Right hindlimb (tissue), 1 donor: ENCODE measurements at regions not wholly inside any gene's neighbourhood (a gene's known extent, or its start where the extent isn't known, plus 50 kb on each side); places are given as distances from the start of the nearest gene placed in this dataset.
"Not testable (repeated sequence)": the region's sequence is repeated elsewhere in the genome, so short reads cannot be mapped to it uniquely, and the experiment has no call there.

ENCODE experiments used
- DNase-seq: peaks from one replicate; pipeline ENCODE4 v3.0.0-alpha.2; 2018

GRCh38 chr2:176774766-176775451 lies 437.7 kb upstream of the HNRNPA3 start:
- DNase-seq: no peak

- DNase-seq: no peak
Observed at GRCh38 chr2:176777262-176777661, 435.3 kb upstream of the HNRNPA3 start.

GRCh38 chr2:176779917-176780316 lies 432.7 kb upstream of the HNRNPA3 start:
- no peak for DNase-seq

GRCh38 chr2:176780348-176780747 lies 432.2 kb upstream of the HNRNPA3 start:
- DNase-seq: no peak

GRCh38 chr2:176781570-176782217 lies 430.9 kb upstream of the HNRNPA3 start:
- no peak for DNase-seq

GRCh38 chr2:176784633-176785200 lies 427.9 kb upstream of the HNRNPA3 start:
- DNase-seq: no peak

GRCh38 chr2:176789751-176790150 lies 422.8 kb upstream of the HNRNPA3 start:
- no peak for DNase-seq

- no peak for DNase-seq
Observed at GRCh38 chr2:176790468-176790867, 422.1 kb upstream of the HNRNPA3 start.

GRCh38 chr2:176793792-176794191 lies 418.8 kb upstream of the HNRNPA3 start:
- DNase-seq: no peak

GRCh38 chr2:176794392-176794791 lies 418.2 kb upstream of the HNRNPA3 start:
- DNase-seq: no peak

- no peak for DNase-seq
Observed at GRCh38 chr2:176795823-176796222, 416.8 kb upstream of the HNRNPA3 start.

- not testable (repeated sequence) for DNase-seq
Observed at GRCh38 chr2:176796677-176797076, 415.9 kb upstream of the HNRNPA3 start.

GRCh38 chr2:176804392-176804791 lies 408.2 kb upstream of the HNRNPA3 start:
- DNase-seq: no peak

GRCh38 chr2:176805345-176805744 lies 407.2 kb upstream of the HNRNPA3 start:
- DNase-seq: no peak

GRCh38 chr2:176812246-176812775 lies 400.3 kb upstream of the HNRNPA3 start:
- DNase-seq: no peak

- DNase-seq: no peak
Observed at GRCh38 chr2:176813156-176813555, 399.4 kb upstream of the HNRNPA3 start.

- DNase-seq: peak; percentile 68
Observed at GRCh38 chr2:176813621-176814049, 399.0 kb upstream of the HNRNPA3 start.

- DNase-seq: no peak
Observed at GRCh38 chr2:176814274-176814673, 398.3 kb upstream of the HNRNPA3 start.

GRCh38 chr2:176814740-176815367 lies 397.7 kb upstream of the HNRNPA3 start:
- DNase-seq: no peak

GRCh38 chr2:176817061-176817565 lies 395.5 kb upstream of the HNRNPA3 start:
- peak; percentile 31 for DNase-seq

- no peak for DNase-seq
Observed at GRCh38 chr2:176818076-176818475, 394.5 kb upstream of the HNRNPA3 start.

- peak; percentile 70 for DNase-seq
Observed at GRCh38 chr2:176818617-176819016, 394.0 kb upstream of the HNRNPA3 start.

GRCh38 chr2:176819306-176819705 lies 393.3 kb upstream of the HNRNPA3 start:
- peak; percentile 29 for DNase-seq
